Activated CD8-positive, alpha-beta memory T cell treated with anti-CD3 and anti-CD28 coated beads for 48 hours (primary cell): ENCODE measurements at regions not wholly inside any gene's neighbourhood (a gene's known extent, or its start where the extent isn't known, plus 50 kb on each side); places are given as distances from the start of the nearest gene placed in this dataset.

ENCODE experiments used
- DNase-seq, 3 experiments: peaks; one replicate each; pipeline ENCODE4 v3.0.0-alpha.2; 2020; ENCODE audit warnings: low read depth in 2 of 3, low spot score in 2 of 3

DNA sequence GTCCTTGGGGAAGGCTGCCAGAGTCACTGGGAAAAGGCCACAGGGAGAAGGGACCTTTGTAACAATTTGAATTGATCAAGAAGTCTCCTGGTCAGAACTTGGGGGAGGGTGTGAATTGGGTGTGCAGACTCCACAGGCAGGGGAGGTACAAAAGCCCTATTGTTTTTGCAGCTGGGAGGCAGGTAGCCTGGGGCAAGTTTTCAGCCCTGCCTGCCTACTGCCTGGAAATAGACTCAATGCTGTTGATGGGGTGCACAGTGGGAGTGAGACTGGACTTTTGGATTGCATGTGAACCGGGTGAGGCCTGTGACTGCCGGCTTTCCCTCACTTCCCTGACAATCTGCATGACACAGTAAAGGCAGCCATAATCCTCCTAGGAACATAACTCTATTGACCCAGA, 947.0 kb downstream of the REEP3 start:
- DNase-seq, result no peak

DNA sequence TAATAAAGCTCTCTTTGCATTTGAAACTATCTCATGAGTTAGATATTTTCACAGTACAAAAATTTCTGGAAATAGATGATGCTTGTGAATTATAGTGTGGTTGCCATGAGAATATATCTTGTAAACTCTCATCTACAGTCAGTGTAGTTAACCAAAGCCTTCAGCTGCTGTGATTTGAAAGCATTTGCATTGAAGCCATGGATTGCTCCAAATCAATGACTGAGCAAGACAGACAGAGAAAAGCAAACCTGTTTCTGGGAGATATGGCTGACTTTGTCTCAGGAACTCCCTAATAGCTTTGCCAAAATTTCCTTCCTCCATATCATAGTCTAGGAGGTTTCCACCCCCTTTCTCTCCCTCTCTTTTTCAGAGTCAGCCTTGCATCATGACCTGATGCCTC, 955.3 kb downstream of the REEP3 start:
- no peak for DNase-seq

- DNase-seq, result no peak
Observed at GRCh38 chr10:64477791-64478190, 956.6 kb downstream of the REEP3 start.

- no peak for DNase-seq
Observed at GRCh38 chr10:64484811-64485330, 963.7 kb downstream of the REEP3 start.

DNA sequence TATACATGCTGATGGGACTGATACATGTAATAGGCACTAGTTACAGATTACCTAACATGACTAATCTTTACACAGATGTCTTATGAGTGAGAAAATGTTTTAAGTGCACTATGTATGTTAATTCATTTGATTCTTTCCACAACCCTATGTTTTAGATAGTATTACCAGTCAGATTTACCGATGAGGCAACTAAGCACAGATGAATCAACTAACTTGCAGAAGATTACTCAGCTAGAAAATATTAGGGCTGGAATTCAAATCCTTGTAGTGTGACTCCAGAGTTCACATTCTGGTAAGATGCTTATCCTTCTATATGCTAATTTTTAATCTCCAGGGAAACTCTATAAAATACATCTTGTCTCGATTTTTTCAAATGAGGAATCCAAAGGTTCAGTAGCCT, 964.9 kb downstream of the REEP3 start:
- DNase-seq, result no peak

- no peak for DNase-seq
Observed at GRCh38 chr10:64486901-64487300, 965.7 kb downstream of the REEP3 start.

DNA sequence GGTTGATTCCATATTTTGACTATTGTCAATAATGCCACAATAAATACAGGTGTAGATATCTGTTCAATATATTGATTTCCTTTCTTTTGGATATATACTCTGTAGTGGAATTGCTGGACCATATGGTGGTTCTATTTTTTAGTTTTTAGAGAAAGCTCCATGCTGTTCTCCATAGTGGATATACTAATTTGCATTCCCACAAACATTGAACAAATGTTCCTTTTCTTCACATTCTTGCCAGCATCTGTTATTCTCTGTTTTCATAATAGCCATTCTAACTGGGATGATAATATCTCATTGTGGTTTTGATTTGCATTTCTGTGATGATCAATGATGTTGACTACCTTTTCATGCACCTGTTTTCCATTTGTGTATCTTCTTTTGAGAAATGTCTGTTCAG, 973.7 kb downstream of the REEP3 start:
- DNase-seq, result no peak

GRCh38 chr10:64497306-64497705, 976.1 kb downstream of the REEP3 start:
- DNase-seq, result no peak

GRCh38 chr10:64501807-64502206, 980.6 kb downstream of the REEP3 start:
- no peak for DNase-seq

DNA sequence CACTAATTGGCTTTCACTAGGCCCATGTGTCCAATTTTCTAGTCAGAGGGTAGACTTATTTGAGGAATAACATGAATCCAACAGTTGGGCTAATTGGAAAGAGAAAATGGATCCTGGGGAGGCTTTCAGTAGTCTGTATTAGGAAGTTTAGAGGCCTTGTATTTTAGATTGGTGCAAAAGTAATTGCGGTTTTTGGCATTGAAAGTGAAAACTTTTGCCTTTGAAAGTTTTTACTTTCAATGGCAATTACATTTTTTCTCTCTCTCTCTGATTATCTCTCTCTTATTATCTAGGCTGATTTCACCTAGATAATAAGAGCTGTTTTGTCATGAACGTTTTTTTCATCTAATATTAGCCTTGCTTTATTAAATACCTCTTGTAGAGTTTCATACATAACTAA, 981.7 kb downstream of the REEP3 start:
- DNase-seq, result no peak

- no peak for DNase-seq
Observed at GRCh38 chr10:64503429-64503828, 982.2 kb downstream of the REEP3 start.

- no peak for DNase-seq
Observed at GRCh38 chr10:64505501-64505900, 984.3 kb downstream of the REEP3 start.

DNA sequence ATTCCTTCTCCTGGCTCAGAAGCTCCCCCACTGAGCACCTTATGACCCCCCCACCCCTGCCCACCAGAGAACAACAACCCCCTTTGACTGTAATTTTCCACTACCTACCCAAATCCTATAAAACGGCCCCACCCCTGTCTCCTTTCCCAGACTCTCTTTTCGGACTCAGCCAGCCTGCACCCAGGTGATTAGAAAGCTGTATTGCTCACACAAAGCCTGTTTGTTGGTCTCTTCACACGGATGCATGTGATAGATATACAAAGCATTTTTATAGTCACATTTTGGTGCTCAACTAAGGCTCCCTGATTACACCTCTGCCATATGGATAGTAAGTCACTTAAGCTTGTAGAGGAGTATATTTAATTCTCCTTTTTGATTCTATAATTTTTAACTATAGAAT, 985.8 kb downstream of the REEP3 start:
- DNase-seq, result no peak

GRCh38 chr10:64507651-64508028, 986.4 kb downstream of the REEP3 start:
- no peak for DNase-seq

- DNase-seq, result no peak
Observed at GRCh38 chr10:64508029-64508661, 986.9 kb downstream of the REEP3 start.

DNA sequence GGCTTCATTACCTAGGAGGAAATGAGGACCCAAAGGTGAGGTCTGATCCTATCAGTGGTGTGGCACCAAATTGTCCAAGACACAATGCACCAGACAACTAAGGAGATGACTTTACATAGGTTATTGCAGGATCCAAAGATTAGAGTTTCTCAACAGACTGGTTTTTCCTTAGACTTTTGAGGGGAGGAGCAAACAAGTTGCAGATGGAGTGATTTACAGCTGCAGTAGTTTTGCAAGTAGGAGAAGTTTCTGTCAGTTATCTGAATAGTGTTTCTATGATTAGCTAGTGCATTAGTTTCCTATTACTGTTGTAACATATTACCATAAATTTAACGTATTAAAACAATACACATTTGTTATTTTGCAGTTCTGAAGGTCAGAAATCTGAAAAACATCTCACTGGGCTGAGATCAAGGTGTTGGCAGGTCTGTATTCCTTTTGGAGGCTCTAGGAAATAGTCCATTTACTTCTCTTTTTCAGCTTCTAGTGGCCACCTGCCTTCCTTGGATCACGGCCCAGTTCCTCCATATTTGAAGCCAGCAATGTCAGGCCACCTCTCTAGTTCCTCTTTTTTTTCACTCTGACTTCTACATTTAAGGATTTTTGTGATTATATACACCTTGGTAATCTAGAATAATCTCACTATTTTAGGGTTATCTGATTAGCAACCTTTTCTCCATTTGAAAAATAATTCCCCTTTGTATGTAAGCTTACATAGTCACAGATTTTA, 994.9 kb downstream of the REEP3 start:
- DNase-seq, result no peak

- DNase-seq, result no peak
Observed at GRCh38 chr10:64518456-64518855, 997.3 kb downstream of the REEP3 start.

DNA sequence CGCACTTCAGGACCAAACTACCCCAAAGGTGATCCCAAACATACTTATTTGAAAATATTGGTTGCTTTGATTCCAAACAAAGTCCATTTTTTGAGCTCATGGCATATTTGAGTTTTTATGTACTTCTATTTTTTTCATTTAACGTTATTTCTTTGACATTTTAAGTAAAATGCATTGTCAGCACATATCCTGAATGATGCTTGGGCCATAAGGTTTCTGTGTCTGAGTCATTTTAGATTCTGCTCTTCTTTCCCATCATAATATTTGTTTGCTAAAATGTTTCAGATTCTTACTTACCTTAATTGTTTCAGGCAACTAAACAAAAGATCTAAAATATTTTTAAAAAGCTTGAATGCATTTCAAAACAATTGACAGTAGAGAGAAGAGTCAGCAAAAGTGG, 998.2 kb downstream of the REEP3 start:
- no peak for DNase-seq

GRCh38 chr10:64519831-64520230, 998.6 kb downstream of the REEP3 start:
- DNase-seq, result no peak

DNA sequence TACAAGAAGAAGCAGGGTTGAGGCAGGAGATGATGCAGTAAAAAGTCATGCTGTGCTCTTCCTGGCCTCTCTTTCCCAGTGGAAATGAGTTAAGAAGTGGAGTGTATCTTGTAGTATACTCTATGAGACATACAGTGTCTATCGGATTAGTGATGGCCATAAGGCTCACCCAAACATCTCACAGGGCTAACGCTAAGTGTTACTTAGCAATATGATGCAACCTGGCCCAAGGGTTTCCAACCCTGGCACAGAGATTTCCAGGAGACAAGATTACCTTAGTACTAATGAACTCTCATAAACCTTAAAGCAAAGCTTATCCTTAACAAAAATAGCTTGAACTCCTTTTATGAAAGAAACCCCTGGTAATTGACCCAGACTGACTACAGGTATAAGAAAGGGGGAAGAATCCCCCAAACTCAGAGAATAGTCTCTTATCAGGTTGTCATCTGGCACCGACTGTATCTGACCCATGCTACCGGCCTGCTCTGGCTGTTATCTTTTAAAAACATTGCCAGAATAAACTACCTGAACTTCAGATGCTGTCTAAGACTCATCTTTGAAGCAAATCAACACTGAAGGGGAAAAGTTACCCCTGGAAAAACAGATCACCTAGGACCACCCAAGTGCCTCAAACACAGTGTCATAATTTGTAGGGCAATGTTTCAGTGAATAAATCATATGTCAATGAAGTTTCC, 1002.0 kb downstream of the REEP3 start:
- no peak for DNase-seq

DNA sequence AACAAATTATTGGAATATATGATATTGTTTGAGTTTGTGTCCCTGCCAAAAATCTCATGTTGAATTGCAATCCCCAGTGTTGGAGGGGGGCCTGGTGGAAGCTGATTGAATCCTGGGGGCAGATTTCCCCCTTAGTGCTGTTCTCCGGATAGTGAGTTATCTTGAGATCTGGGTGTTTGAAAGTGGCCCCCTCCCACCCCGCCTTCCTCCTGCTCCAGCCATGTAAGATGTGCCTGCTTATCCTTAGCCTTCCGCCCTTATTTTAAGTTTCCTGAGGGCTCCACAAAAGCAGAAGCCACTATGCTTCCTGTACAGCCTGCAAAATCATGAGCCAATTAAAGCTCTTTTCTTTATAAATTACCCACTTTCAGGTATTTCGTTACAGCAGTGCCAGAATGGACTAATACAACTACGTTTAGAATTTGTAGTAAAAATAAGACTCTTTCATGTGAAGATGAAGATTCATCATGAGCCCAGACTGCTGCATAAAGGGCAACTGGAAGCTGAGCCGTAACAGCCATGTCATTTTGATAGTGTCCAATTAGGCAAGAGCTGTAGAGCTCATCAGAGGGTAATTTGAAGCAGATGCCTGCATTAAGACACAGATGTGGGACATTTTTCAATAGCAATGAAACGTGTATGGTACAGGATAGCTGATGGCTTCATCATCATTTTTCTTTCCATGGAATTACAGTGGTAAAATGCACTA, 1007.2 kb downstream of the REEP3 start:
- no peak for DNase-seq

DNA sequence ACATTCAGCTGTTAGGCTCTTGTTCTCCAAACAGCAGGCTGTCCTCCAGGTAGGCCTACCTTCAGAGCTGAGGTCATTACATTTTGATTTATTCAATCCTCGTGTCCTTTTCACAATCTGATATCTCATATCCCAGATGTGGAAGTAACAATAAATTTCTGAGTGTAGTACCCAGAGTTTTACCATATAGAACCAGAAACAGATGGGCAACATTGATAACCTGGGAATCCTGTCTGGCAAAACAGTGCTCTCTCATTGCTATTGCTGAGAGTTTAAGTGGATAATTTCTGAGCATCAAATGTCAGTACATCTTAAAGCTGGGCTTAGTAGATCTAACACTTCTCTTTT, 1007.8 kb downstream of the REEP3 start:
- DNase-seq, result no peak
